22Rv1 (cell line): ENCODE measurements at regions not wholly inside any gene's neighbourhood (a gene's known extent, or its start where the extent isn't known, plus 50 kb on each side); places are given as distances from the start of the nearest gene placed in this dataset.

Experiments
- CTCF ChIP-seq: fragments of 450-650 bp; IDR thresholded peaks from 2 replicates; pipeline ENCODE4 v1.5.1; 2017; ENCODE audit warnings: mild to moderate bottlenecking
- ZFX ChIP-seq: fragments of 450-650 bp; IDR thresholded peaks from 2 replicates; pipeline ENCODE4 v1.6.1; 2017; ENCODE audit warnings: antibody characterized with exemption, borderline replicate concordance

- TF ChIP-seq CTCF (no peak), ZFX (no peak)
Measured at GRCh38 chr2:106735807-106736206, 150.2 kb downstream of the ST6GAL2 start.
